Subcutaneous abdominal adipose tissue (tissue), 5 donors: ENCODE measurements at regions not wholly inside any gene's neighbourhood (a gene's known extent, or its start where the extent isn't known, plus 50 kb on each side); places are given as distances from the start of the nearest gene placed in this dataset.
"Not testable (repeated sequence)": the region's sequence is repeated elsewhere in the genome, so short reads cannot be mapped to it uniquely, and the experiment has no call there.

Experiments used
- H3K27ac ChIP-seq: one replicate; pipeline ENCODE4 v1.7.0; 2013; ENCODE audit warnings: low read depth, mild to moderate bottlenecking, inconsistent platforms, low read length, moderate library complexity
- H3K27me3 ChIP-seq, 5 donors: one replicate each; pipeline ENCODE4 v1.7.0; 2013; ENCODE audit warnings: low read length in 5 of 5, inconsistent platforms in 1 of 5; ENCODE audit not compliant: control insufficient read depth in 5 of 5, insufficient read depth in 4 of 5
- H3K36me3 ChIP-seq, 5 donors: one replicate each; pipeline ENCODE4 v1.7.0; 2013; ENCODE audit warnings: low read length in 5 of 5; ENCODE audit not compliant: control insufficient read depth in 5 of 5, insufficient read depth in 5 of 5
- H3K4me1 ChIP-seq, 5 donors: one replicate each; pipeline ENCODE4 v1.7.0; 2013; ENCODE audit warnings: low read length in 5 of 5, mild to moderate bottlenecking in 3 of 5, moderate library complexity in 1 of 5; ENCODE audit not compliant: control insufficient read depth in 5 of 5, insufficient read depth in 5 of 5
- H3K4me3 ChIP-seq, 5 donors: one replicate each; pipeline ENCODE4 v1.7.0; 2013; ENCODE audit warnings: low read length in 5 of 5, low read depth in 1 of 5
- H3K9ac ChIP-seq, 5 donors: one replicate each; pipeline ENCODE4 v1.7.0; 2013; ENCODE audit warnings: low read length in 5 of 5, mild to moderate bottlenecking in 4 of 5, moderate library complexity in 3 of 5
- H3K9me3 ChIP-seq, 5 donors: one replicate each; pipeline ENCODE4 v1.7.0; 2013; ENCODE audit warnings: low read length in 5 of 5; ENCODE audit not compliant: control insufficient read depth in 5 of 5
- donor health status: healthy.
- donor health status: healthy.
- donor health status: healthy.
- donor health status: healthy.
- donor health status: healthy.

GRCh38 chr16:86249631-86250030 lies 260.7 kb upstream of the FOXF1 start:
- Histone ChIP-seq H3K27me3 (peaks cover 0 to 11% (median 9%) of the 10 kb centered on the region in 5 donors), H3K4me3 (no peak overlapping the region), H3K36me3 (no peaks in the 10 kb centered on the region)

DNA sequence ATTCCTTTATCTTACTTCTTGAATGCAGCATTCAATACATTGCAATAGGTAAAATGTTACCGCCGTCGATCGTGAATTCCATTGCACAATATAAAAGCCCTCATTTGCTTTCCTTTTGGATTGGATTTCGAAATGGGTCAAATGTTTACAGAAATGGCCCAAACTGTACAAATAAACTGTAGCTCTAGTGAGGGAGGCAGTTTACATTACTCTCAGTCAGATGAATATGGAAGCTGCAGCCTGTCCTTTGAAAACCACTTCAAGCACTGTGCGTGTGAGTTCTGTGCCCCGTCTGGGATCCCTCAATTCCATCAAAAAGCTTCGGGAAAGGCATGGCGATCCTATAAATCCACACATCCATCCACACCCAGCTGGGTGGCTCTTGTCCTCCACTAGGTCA lies 258.6 kb upstream of the FOXF1 start:
- no peak overlapping the region for H3K4me3 ChIP-seq
- no peaks in the 10 kb centered on the region for H3K4me1 ChIP-seq
- H3K9me3 ChIP-seq: peaks cover 0 to 12% (median 5%) of the 10 kb centered on the region in 5 donors
- H3K27ac ChIP-seq: no peak overlapping the region
- H3K27me3 ChIP-seq: peaks cover 5 to 15% (median 5%) of the 10 kb centered on the region in 5 donors
- no peaks in the 10 kb centered on the region for H3K36me3 ChIP-seq
- H3K9ac ChIP-seq: no peak overlapping the region

More at GRCh38 chr16:86249631-86250030, 260.7 kb upstream of the FOXF1 start:
- H3K27ac ChIP-seq: no peak overlapping the region
- no peaks in the 10 kb centered on the region for H3K4me1 ChIP-seq
- peaks cover 0 to 12% (median 8%) of the 10 kb centered on the region in 5 donors for H3K9me3 ChIP-seq
- H3K9ac ChIP-seq: no peak overlapping the region

- no peak overlapping the region for H3K9ac ChIP-seq
- H3K36me3 ChIP-seq: no peaks in the 10 kb centered on the region
- H3K4me3 ChIP-seq: no peak overlapping the region
- peaks cover 0 to 13% (median 5%) of the 10 kb centered on the region in 5 donors for H3K9me3 ChIP-seq
- H3K27ac ChIP-seq: no peak overlapping the region
- H3K27me3 ChIP-seq: peaks cover 5 to 17% (median 5%) of the 10 kb centered on the region in 5 donors
- no peaks in the 10 kb centered on the region for H3K4me1 ChIP-seq
Observed at GRCh38 chr16:86252596-86252995, 257.7 kb upstream of the FOXF1 start.

DNA sequence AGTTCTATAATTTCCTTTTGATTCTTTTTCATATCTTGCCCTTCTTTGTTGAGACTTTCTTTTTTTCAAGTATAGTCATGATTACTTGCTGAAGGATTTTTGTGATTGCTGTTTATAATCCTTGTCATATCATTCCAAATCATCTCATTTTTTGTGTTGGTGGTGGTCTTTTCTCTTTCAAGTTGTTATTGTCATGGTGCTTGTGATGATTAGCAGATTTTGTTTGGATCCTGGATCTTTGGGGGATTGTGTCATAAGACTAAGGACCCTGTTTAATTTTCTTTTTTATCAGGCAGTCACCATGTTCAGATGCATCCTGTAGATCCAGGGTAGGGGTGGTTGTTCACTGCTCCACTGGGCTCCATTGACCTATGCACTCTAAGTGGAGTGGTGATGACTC lies 254.4 kb upstream of the FOXF1 start:
- H3K27ac ChIP-seq: no peak overlapping the region
- no peak overlapping the region for H3K9ac ChIP-seq

DNA sequence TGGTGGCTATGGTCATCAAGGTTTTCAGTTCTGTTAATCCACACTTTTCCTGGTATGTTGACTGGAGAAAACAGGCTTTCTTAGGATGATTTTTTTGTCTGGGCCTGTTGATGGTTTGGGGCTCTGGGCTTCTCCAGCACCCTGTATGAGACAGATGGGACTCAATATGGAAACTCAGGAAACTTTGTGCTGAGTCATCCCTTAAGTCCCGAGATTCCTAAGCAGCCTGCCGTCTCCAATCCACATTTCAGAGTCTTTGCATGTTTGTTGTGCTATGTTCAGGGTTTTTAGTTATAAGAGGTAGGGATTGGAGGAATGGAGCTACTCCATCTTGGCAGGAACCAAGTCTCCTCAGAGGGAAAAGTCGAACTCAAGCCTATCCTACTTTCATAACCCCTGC lies 253.3 kb upstream of the FOXF1 start:
- Histone ChIP-seq H3K9ac (no peak overlapping the region), H3K36me3 (no peaks in the 10 kb centered on the region), H3K4me3 (no peak overlapping the region), H3K27me3 (peaks cover 0 to 18% (median 7%) of the 10 kb centered on the region in 5 donors), H3K9me3 (peaks cover 0 to 14% (median 5%) of the 10 kb centered on the region in 5 donors), H3K4me1 (no peaks in the 10 kb centered on the region), H3K27ac (no peak overlapping the region)

More for the DNA sequence above, 254.4 kb upstream of the FOXF1 start:
- Histone ChIP-seq H3K36me3 (no peaks in the 10 kb centered on the region), H3K27me3 (peaks cover 0 to 19% (median 10%) of the 10 kb centered on the region in 5 donors), H3K4me3 (peak overlapping the region in 1 of 5 donors; percentile 4), H3K4me1 (no peaks in the 10 kb centered on the region), H3K9me3 (peaks cover 0 to 10% (median 5%) of the 10 kb centered on the region in 5 donors)

DNA sequence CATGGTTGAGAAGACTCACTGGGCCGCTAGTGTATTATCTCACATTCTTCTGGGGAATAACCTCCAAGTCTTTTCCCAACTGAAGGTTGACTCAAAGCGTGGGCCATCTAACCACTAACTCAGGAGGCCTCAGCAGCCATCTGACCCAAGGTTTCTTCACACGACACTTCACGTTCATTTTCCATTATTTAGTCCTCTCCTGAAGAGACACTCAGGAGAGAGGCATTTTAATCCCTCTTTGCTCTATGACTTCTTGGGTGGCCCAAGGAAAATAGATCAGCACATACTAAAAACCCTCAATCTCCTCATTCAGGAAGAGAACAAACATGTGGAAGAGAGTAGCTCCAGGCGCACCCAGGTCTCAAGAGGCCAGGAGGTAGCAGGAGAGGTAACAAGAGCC lies 252.8 kb upstream of the FOXF1 start:
- H3K9me3 ChIP-seq: peaks cover 0 to 14% (median 5%) of the 10 kb centered on the region in 5 donors
- H3K4me3 ChIP-seq: no peak overlapping the region
- no peaks in the 10 kb centered on the region for H3K36me3 ChIP-seq
- no peak overlapping the region for H3K9ac ChIP-seq
- no peaks in the 10 kb centered on the region for H3K4me1 ChIP-seq
- no peak overlapping the region for H3K27ac ChIP-seq
- peaks cover 0 to 13% (median 5%) of the 10 kb centered on the region in 5 donors for H3K27me3 ChIP-seq

GRCh38 chr16:86258713-86259112 lies 251.6 kb upstream of the FOXF1 start:
- Histone ChIP-seq H3K4me1 (no peaks in the 10 kb centered on the region), H3K27me3 (peaks cover 0 to 13% (median 4%) of the 10 kb centered on the region in 5 donors), H3K4me3 (no peak overlapping the region), H3K9ac (no peak overlapping the region), H3K9me3 (peaks cover 0 to 14% (median 5%) of the 10 kb centered on the region in 5 donors), H3K27ac (no peak overlapping the region), H3K36me3 (no peaks in the 10 kb centered on the region)

GRCh38 chr16:86259499-86259898 lies 250.8 kb upstream of the FOXF1 start:
- Histone ChIP-seq H3K9me3 (peaks cover 0 to 14% (median 5%) of the 10 kb centered on the region in 5 donors), H3K27ac (no peak overlapping the region), H3K4me3 (no peak overlapping the region), H3K27me3 (peaks cover 0 to 13% (median 4%) of the 10 kb centered on the region in 5 donors), H3K9ac (no peak overlapping the region), H3K4me1 (no peaks in the 10 kb centered on the region), H3K36me3 (no peaks in the 10 kb centered on the region)

DNA sequence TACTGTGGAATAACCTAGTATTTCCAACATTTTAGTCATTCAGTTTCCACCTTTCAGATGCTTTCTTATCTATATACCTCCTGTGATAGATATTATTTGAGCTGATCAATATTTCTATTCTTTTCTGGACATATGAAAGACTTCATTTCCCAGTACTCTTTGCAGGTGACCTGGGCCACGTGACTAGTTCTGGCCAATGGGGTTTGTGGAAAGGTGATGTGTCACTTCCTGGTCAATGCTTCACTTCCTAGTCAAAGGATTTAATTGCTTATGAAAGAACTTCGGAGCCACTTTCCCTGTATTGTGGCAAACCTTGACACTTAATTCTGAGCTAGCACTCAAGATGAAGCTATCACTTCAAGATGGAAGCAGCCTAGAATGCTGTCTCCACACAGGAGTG lies 248.9 kb upstream of the FOXF1 start:
- Histone ChIP-seq H3K9ac (no peak overlapping the region), H3K27ac (no peak overlapping the region), H3K9me3 (peaks cover 0 to 10% (median 2%) of the 10 kb centered on the region in 5 donors), H3K4me1 (no peaks in the 10 kb centered on the region), H3K27me3 (peaks cover 0 to 9% (median 4%) of the 10 kb centered on the region in 5 donors), H3K36me3 (no peaks in the 10 kb centered on the region), H3K4me3 (no peak overlapping the region)

- not testable (repeated sequence) for H3K27ac ChIP-seq, H3K9me3 ChIP-seq, H3K9ac ChIP-seq, H3K27me3 ChIP-seq, H3K4me1 ChIP-seq, H3K4me3 ChIP-seq, H3K36me3 ChIP-seq
Observed at GRCh38 chr16:86267657-86268056, 242.7 kb upstream of the FOXF1 start.
